NCI-H1694 (cell line): ENCODE measurements at regions not wholly inside any gene's neighbourhood (a gene's known extent, or its start where the extent isn't known, plus 50 kb on each side); places are given as distances from the start of the nearest gene placed in this dataset.

ENCODE experiments used
- DNase-seq: peaks from one replicate; lab custom pipeline; 2025; lab: John Stamatoyannopoulos, UW

- DNase-seq: no peak
Measured at GRCh38 chr11:113634940-113635575, 71.0 kb downstream of the TMPRSS5 start.

GRCh38 chr11:113632981-113633380 is 73.1 kb downstream of the TMPRSS5 start:
- no peak for DNase-seq

GRCh38 chr11:113629562-113629961 is 76.5 kb downstream of the TMPRSS5 start:
- DNase-seq: no peak

GRCh38 chr11:113628912-113629311 is 77.2 kb downstream of the TMPRSS5 start:
- DNase-seq: no peak

GRCh38 chr11:113627946-113628345 is 78.2 kb downstream of the TMPRSS5 start:
- no peak for DNase-seq

GRCh38 chr11:113627297-113627696 is 78.8 kb downstream of the TMPRSS5 start:
- DNase-seq: no peak

GRCh38 chr11:113626736-113627135 is 79.4 kb downstream of the TMPRSS5 start:
- DNase-seq: no peak

- DNase-seq: no peak
Measured at GRCh38 chr11:113623114-113623513, 83.0 kb downstream of the TMPRSS5 start.

GRCh38 chr11:113618360-113618759 is 87.7 kb downstream of the TMPRSS5 start:
- DNase-seq: no peak

GRCh38 chr11:113615773-113616172 is 90.3 kb downstream of the TMPRSS5 start:
- no peak for DNase-seq

GRCh38 chr11:113615098-113615497 is 91.0 kb downstream of the TMPRSS5 start:
- no peak for DNase-seq

- no peak for DNase-seq
Measured at GRCh38 chr11:113614097-113614496, 92.0 kb downstream of the TMPRSS5 start.

- no peak for DNase-seq
Measured at GRCh38 chr11:113613619-113614018, 92.5 kb downstream of the TMPRSS5 start.

GRCh38 chr11:113604186-113604585 is 101.9 kb downstream of the TMPRSS5 start:
- no peak for DNase-seq

GRCh38 chr11:113603277-113604059 is 102.6 kb downstream of the TMPRSS5 start:
- DNase-seq: no peak

GRCh38 chr11:113602483-113602882 is 103.6 kb downstream of the TMPRSS5 start:
- DNase-seq: no peak

GRCh38 chr11:113596658-113597057 is 109.5 kb downstream of the TMPRSS5 start:
- DNase-seq: no peak

- DNase-seq: no peak
Measured at GRCh38 chr11:113595810-113596594, 110.1 kb downstream of the TMPRSS5 start.

- no peak for DNase-seq
Measured at GRCh38 chr11:113593698-113594308, 112.3 kb downstream of the TMPRSS5 start.

GRCh38 chr11:113591117-113591516 is 115.0 kb downstream of the TMPRSS5 start:
- DNase-seq: no peak

- no peak for DNase-seq
Measured at GRCh38 chr11:113587308-113587739, 112.1 kb upstream of the DRD2 start.

- no peak for DNase-seq
Measured at GRCh38 chr11:113584371-113584770, 109.2 kb upstream of the DRD2 start.
